ENCODE measurements at regions not wholly inside any gene's neighbourhood (a gene's known extent, or its start where the extent isn't known, plus 50 kb on each side); places are given as distances from the start of the nearest gene placed in this dataset.
"Not testable (repeated sequence)": the region's sequence is repeated elsewhere in the genome, so short reads cannot be mapped to it uniquely, and the experiment has no call there.

- no peak for TF ChIP-seq CTCF (IDR thresholded peaks at IDR 0.05; ENCODE audit: unreplicated experiment)
- DNase-seq (ENCODE audit: low spot score in 2 of 2, unreplicated experiment in 2 of 2), result no peak
- no peaks in the 10 kb centered on the region for H3K9me3 Mint-ChIP-seq
- no peak overlapping the region for H3K4me3 Mint-ChIP-seq
- H3K27ac Mint-ChIP-seq, result no peak overlapping the region
- no peaks in the 10 kb centered on the region for H3K36me3 Mint-ChIP-seq
- H3K4me1 Mint-ChIP-seq, result peaks cover 21% of the 10 kb centered on the region
- no peaks in the 10 kb centered on the region for H3K27me3 Mint-ChIP-seq (ENCODE audit: low read depth)
Measured at GRCh38 chr4:23023121-23023520, 330.4 kb downstream of the GBA3 start.

- H3K4me1 Mint-ChIP-seq, result peaks cover 21% of the 10 kb centered on the region
- H3K4me3 Mint-ChIP-seq, result no peak overlapping the region
- no peaks in the 10 kb centered on the region for H3K36me3 Mint-ChIP-seq
- no peaks in the 10 kb centered on the region for H3K9me3 Mint-ChIP-seq
- peak overlapping the region; percentile 54 for H3K27ac Mint-ChIP-seq
- TF ChIP-seq CTCF (IDR thresholded peaks at IDR 0.05; ENCODE audit: unreplicated experiment), result no peak
- no peak for DNase-seq (ENCODE audit: low spot score in 2 of 2, unreplicated experiment in 2 of 2)
- no peaks in the 10 kb centered on the region for H3K27me3 Mint-ChIP-seq (ENCODE audit: low read depth)
Measured at GRCh38 chr4:23022032-23022431, 329.3 kb downstream of the GBA3 start.

GRCh38 chr4:23021040-23021439 is 328.3 kb downstream of the GBA3 start:
- Mint-ChIP-seq H3K36me3 (no peaks in the 10 kb centered on the region), H3K4me1 (peaks cover 26% of the 10 kb centered on the region), H3K9me3 (no peaks in the 10 kb centered on the region), H3K27me3 (ENCODE audit: low read depth) (no peaks in the 10 kb centered on the region), H3K27ac (peak overlapping the region; percentile 54), H3K4me3 (no peak overlapping the region)
- TF ChIP-seq CTCF (IDR thresholded peaks at IDR 0.05; ENCODE audit: unreplicated experiment), result no peak
- no peak for DNase-seq (ENCODE audit: low spot score in 2 of 2, unreplicated experiment in 2 of 2)

GRCh38 chr4:23020399-23020798 is 327.7 kb downstream of the GBA3 start:
- Mint-ChIP-seq H3K4me1 (peaks cover 33% of the 10 kb centered on the region), H3K27ac (peak overlapping the region; percentile 52)
- not testable (repeated sequence) for H3K9me3 Mint-ChIP-seq; H3K27me3 Mint-ChIP-seq (ENCODE audit: low read depth); DNase-seq (ENCODE audit: low spot score in 2 of 2, unreplicated experiment in 2 of 2); H3K36me3 Mint-ChIP-seq; H3K4me3 Mint-ChIP-seq

GRCh38 chr4:23016981-23017380 is 324.2 kb downstream of the GBA3 start:
- no peaks in the 10 kb centered on the region for H3K9me3 Mint-ChIP-seq
- no peak overlapping the region for H3K4me3 Mint-ChIP-seq
- H3K36me3 Mint-ChIP-seq, result no peaks in the 10 kb centered on the region
- DNase-seq (ENCODE audit: low spot score in 2 of 2, unreplicated experiment in 2 of 2), result no peak
- H3K4me1 Mint-ChIP-seq, result peaks cover 42% of the 10 kb centered on the region
- no peak overlapping the region for H3K27ac Mint-ChIP-seq
- H3K27me3 Mint-ChIP-seq (ENCODE audit: low read depth), result no peaks in the 10 kb centered on the region
- TF ChIP-seq CTCF (IDR thresholded peaks at IDR 0.05; ENCODE audit: unreplicated experiment), result no peak

GRCh38 chr4:23015821-23016220 is 323.1 kb downstream of the GBA3 start:
- Mint-ChIP-seq H3K4me1 (peaks cover 30% of the 10 kb centered on the region), H3K27me3 (ENCODE audit: low read depth) (no peaks in the 10 kb centered on the region), H3K9me3 (no peaks in the 10 kb centered on the region), H3K36me3 (no peaks in the 10 kb centered on the region), H3K4me3 (no peak overlapping the region), H3K27ac (no peak overlapping the region)
- no peak for TF ChIP-seq CTCF (IDR thresholded peaks at IDR 0.05; ENCODE audit: unreplicated experiment)
- no peak for DNase-seq (ENCODE audit: low spot score in 2 of 2, unreplicated experiment in 2 of 2)

Data from mesothelial cell of epicardium (in vitro differentiated cells).